Uterus (tissue), 3 donors: ENCODE measurements at regions not wholly inside any gene's neighbourhood (a gene's known extent, or its start where the extent isn't known, plus 50 kb on each side); places are given as distances from the start of the nearest gene placed in this dataset.

Experiments used
- DNase-seq, 2 donors: peaks; one replicate each; pipeline ENCODE4 v3.0.0-alpha.2; 2019 to 2020
- H3K27ac ChIP-seq, 2 donors: fragments of 200-600 bp; sonication (generic); 1 replicate in 1 of 2; 2 replicates in 1 of 2; pipeline ENCODE4 v1.5.1; 2016 to 2018
- H3K27me3 ChIP-seq, 2 donors: fragments of 200-600 bp; sonication (generic); one replicate each; pipeline ENCODE4 v1.5.1; 2018 to 2019; ENCODE audit warnings: control low read depth in 1 of 2
- H3K36me3 ChIP-seq, 2 donors: fragments of 200-600 bp; sonication (generic); one replicate each; pipeline ENCODE4 v1.5.1; 2019; ENCODE audit warnings: control low read depth in 1 of 2
- H3K4me1 ChIP-seq, 2 donors: fragments of 200-600 bp; sonication (generic); one replicate each; pipeline ENCODE4 v1.5.1; 2018 to 2019; ENCODE audit warnings: control low read depth in 1 of 2
- H3K4me3 ChIP-seq, 2 donors: fragments of 200-600 bp; sonication (generic); 1 replicate in 1 of 2; 2 replicates in 1 of 2; pipeline ENCODE4 v1.5.1; 2018 to 2019; ENCODE audit warnings: mild to moderate bottlenecking in 1 of 2
- H3K9me3 ChIP-seq, 2 donors: fragments of 200-600 bp; sonication (generic); one replicate each; pipeline ENCODE4 v1.5.1; 2019; ENCODE audit warnings: control low read depth in 1 of 2
- CTCF ChIP-seq, 4 experiments: fragments of 200-600 bp in 2 of 4; fragments of 450-650 bp in 2 of 4; sonication (generic) in 2 of 4; IDR thresholded peaks; one replicate each; pipeline ENCODE4 v1.5.1; 2016 to 2019; ENCODE audit warnings: antibody characterized with exemption in 4 of 4, mild to moderate bottlenecking in 2 of 4, moderate library complexity in 1 of 4
- POLR2A ChIP-seq, 2 donors: fragments of 450-650 bp; IDR thresholded peaks; one replicate each; pipeline ENCODE4 v1.6.1; 2016; ENCODE audit warnings: antibody characterized with exemption in 2 of 2, mild to moderate bottlenecking in 1 of 2, moderate library complexity in 1 of 2
- intact Hi-C: fragments of 100-400 bp; cut with DNase I; formaldehyde crosslinking; loops from one replicate; pipeline ENCODE4 v1.15.1; 2023; ENCODE audit warnings: low total_unique reads
- donor health status: DM: yes; HTN: yes; CAD: no.

GRCh38 chr15:87207990-87208580, 1048.5 kb downstream of the NTRK3 start:
- H3K36me3 ChIP-seq, result no peaks in the 10 kb centered on the region
- no peak overlapping the region for H3K27ac ChIP-seq
- no peak for DNase-seq
- H3K4me1 ChIP-seq, result no peaks in the 10 kb centered on the region
- H3K4me3 ChIP-seq, result no peak overlapping the region
- TF ChIP-seq POLR2A (IDR thresholded peaks at IDR 0.05), result no peak
- TF ChIP-seq CTCF (IDR thresholded peaks at IDR 0.05), result no peak
- intact Hi-C loops, result no loop called here
- no peaks in the 10 kb centered on the region for H3K9me3 ChIP-seq
- no peaks in the 10 kb centered on the region for H3K27me3 ChIP-seq

GRCh38 chr15:87207251-87207650, 1049.3 kb downstream of the NTRK3 start:
- Histone ChIP-seq H3K27ac (no peak overlapping the region), H3K27me3 (no peaks in the 10 kb centered on the region), H3K4me1 (no peaks in the 10 kb centered on the region), H3K36me3 (no peaks in the 10 kb centered on the region), H3K4me3 (no peak overlapping the region), H3K9me3 (no peaks in the 10 kb centered on the region)
- no peak for DNase-seq
- intact Hi-C loops, result no loop called here
- TF ChIP-seq CTCF (IDR thresholded peaks at IDR 0.05) (no peak), POLR2A (IDR thresholded peaks at IDR 0.05) (no peak)

GRCh38 chr15:87201986-87202385, 1054.6 kb downstream of the NTRK3 start:
- no peak for DNase-seq
- TF ChIP-seq CTCF (IDR thresholded peaks at IDR 0.05) (no peak), POLR2A (IDR thresholded peaks at IDR 0.05) (no peak)
- H3K4me3 ChIP-seq, result no peak overlapping the region
- no peaks in the 10 kb centered on the region for H3K4me1 ChIP-seq
- intact Hi-C loops, result no loop called here
- no peaks in the 10 kb centered on the region for H3K27me3 ChIP-seq
- H3K27ac ChIP-seq, result no peak overlapping the region
- H3K36me3 ChIP-seq, result no peaks in the 10 kb centered on the region
- H3K9me3 ChIP-seq, result no peaks in the 10 kb centered on the region

- Histone ChIP-seq H3K27ac (no peak overlapping the region), H3K4me3 (no peak overlapping the region), H3K9me3 (no peaks in the 10 kb centered on the region), H3K27me3 (no peaks in the 10 kb centered on the region), H3K4me1 (no peaks in the 10 kb centered on the region), H3K36me3 (no peaks in the 10 kb centered on the region)
- intact Hi-C loops, result no loop called here
- DNase-seq, result no peak
- TF ChIP-seq POLR2A (IDR thresholded peaks at IDR 0.05), result no peak
Observed at GRCh38 chr15:87200149-87200548, 1056.4 kb downstream of the NTRK3 start.

GRCh38 chr15:87197981-87198380, 1058.6 kb downstream of the NTRK3 start:
- no peaks in the 10 kb centered on the region for H3K27me3 ChIP-seq
- no peak for DNase-seq
- TF ChIP-seq CTCF (IDR thresholded peaks at IDR 0.05) (no peak), POLR2A (IDR thresholded peaks at IDR 0.05) (no peak)
- no peaks in the 10 kb centered on the region for H3K9me3 ChIP-seq
- no peak overlapping the region for H3K27ac ChIP-seq
- no peaks in the 10 kb centered on the region for H3K36me3 ChIP-seq
- H3K4me1 ChIP-seq, result no peaks in the 10 kb centered on the region
- H3K4me3 ChIP-seq, result no peak overlapping the region
- intact Hi-C loops, result no loop called here

- DNase-seq, result no peak
- Histone ChIP-seq H3K27ac (no peak overlapping the region), H3K36me3 (no peaks in the 10 kb centered on the region), H3K9me3 (no peaks in the 10 kb centered on the region), H3K4me1 (no peaks in the 10 kb centered on the region), H3K27me3 (no peaks in the 10 kb centered on the region), H3K4me3 (no peak overlapping the region)
- intact Hi-C loops, result no loop called here
- TF ChIP-seq POLR2A (IDR thresholded peaks at IDR 0.05) (no peak), CTCF (IDR thresholded peaks at IDR 0.05) (no peak)
Observed at GRCh38 chr15:87196498-87196897, 1060.0 kb downstream of the NTRK3 start.
